Glomerular visceral epithelial cell (primary cell): ENCODE measurements at regions not wholly inside any gene's neighbourhood (a gene's known extent, or its start where the extent isn't known, plus 50 kb on each side); places are given as distances from the start of the nearest gene placed in this dataset.
"Not testable (repeated sequence)": the region's sequence is repeated elsewhere in the genome, so short reads cannot be mapped to it uniquely, and the experiment has no call there.

Experiments used
- DNase-seq: peaks from one replicate; pipeline ENCODE4 v3.0.0-alpha.2; 2016; ENCODE audit errors: extremely low spot score

DNA sequence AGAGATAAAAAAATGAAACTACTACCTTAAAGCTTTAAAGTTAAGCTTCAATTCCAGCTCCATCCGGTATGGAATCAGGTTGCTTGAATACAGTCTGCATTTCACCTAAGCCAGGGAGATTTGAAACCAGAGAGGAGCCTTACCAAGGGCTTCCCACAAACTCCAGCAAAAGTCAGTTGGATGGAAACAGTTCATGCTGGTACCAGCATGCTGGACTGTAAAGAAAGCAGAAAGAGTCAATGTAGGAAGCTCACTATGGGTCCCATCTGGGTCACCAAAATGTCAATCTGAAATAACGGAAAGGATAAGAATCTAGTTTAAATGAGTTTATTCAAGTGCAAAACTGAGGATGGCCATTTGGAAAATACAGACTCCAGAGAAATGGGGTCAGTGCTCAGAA is 65.3 kb downstream of the CDO1 start:
- no peak for DNase-seq

DNA sequence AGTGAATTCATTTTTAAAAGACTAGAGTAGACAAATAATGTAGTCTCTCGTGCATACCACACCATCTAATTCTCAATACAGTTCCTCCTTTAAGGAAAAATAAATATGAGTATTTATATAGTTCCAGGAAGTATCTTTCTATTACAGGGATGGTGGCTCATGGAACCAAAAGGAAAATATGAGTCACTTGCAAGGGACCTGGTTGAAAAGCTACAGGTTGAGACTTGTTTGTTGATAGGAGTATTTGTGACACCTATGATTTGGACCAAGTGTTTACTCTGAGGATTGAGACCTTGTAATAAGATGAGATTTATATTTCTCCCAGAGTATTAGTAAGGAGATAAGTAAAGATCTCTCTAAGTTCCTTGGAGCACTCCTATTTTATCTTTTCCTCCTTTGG is 67.4 kb downstream of the CDO1 start:
- DNase-seq, result no peak

DNA sequence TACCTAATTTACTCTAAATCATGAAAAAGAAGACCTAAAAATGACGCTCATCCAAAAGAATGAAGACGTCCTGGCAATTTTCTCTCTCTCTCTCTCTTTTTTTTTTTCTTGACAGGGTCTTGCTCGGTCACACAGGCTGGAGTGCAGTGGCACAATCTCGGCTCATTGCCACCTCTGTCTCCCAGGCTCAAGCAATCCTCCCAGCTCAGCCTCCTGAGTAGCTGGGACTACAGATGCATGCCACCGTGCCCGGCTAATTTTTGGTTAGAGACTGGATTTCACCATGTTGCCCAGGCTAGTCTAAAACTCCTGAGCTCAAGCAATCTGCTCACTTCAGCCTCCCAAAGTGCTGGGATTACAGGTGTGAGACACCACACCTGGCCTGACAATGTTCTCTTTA is 77.2 kb downstream of the CDO1 start:
- not testable (repeated sequence) for DNase-seq

DNA sequence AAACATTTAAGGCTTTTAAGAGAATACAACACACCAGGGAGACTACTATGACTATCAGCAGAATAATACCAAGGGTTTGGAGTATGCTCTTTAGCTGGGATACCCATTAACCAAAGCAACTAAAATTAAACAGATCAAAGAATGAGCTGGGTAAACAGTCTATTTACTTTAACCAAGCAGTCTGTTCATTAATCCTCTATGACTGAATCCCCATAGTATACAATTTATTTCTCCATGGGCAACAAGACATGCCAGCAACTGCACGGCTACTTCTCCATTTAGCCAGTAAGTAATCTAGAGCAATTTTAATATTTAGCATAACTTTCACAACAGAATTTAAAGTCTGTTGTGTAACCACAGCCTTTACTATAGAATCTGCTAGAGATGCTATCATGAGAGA is 77.6 kb downstream of the CDO1 start:
- DNase-seq, result no peak

DNA sequence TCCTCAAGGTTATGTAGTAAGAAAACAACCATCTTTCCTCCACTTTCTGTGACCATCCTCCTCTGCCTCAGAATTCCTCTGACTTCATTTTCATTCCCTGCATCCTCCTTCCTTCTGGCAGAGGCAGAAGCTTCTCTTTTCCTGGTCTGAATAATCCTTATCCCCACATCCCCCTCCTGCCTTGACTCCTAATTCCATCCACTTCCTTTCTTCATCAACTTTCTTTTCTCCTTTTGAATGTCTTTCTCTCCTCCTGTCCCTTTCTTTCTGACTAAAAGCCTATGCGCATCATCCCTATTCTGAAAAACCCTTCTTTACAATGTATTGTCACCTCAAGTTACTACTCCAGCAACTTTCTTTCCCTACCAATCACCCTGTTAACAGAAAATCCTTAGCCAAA is 79.0 kb downstream of the CDO1 start:
- no peak for DNase-seq

DNA sequence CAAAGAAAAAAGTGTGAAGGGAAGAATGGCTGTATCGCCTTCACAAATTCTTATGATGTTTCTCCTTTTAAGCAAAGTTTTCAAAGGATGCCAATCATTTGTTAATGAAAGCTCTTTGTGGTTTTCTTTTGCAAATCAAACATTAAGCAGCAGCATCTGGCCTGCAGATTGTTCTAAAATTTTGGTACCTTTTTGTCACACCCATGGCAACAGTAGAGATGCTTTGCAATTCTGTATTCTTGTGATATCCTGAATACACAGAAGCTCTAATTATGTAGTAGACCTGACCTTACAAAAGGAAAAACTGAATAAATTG is 79.8 kb downstream of the CDO1 start:
- no peak for DNase-seq

DNA sequence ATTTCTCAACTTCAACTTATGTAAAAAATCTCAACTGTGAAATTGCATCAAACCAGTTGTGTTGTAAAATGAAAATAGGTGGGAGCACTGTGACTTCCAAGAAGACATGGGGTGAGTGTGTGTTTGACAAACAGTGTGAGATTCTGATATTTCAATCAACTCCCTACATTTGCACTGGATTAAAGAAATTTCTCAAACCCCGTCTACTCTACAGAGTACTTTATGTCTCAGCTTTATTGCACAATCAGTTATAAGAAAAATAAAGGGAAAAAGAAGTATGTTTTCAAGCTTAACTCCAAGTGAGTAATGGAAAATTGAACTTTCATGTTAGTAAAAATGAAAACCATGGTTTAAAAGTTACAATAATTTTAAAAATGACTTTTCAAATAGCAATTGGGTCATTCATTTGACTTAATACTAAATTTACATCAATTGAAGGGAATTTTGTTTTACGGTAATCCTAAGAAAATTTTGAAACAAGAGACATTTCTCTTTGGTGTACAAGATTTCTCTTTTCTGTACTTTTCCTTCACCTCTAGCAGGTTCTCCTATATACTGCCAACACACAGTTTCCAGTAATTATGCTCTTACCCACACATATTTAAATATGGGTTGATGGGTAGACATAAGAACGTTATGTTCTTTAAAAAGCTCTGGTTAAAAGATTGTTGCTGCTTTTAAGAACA is 80.3 kb downstream of the CDO1 start:
- no peak for DNase-seq

DNA sequence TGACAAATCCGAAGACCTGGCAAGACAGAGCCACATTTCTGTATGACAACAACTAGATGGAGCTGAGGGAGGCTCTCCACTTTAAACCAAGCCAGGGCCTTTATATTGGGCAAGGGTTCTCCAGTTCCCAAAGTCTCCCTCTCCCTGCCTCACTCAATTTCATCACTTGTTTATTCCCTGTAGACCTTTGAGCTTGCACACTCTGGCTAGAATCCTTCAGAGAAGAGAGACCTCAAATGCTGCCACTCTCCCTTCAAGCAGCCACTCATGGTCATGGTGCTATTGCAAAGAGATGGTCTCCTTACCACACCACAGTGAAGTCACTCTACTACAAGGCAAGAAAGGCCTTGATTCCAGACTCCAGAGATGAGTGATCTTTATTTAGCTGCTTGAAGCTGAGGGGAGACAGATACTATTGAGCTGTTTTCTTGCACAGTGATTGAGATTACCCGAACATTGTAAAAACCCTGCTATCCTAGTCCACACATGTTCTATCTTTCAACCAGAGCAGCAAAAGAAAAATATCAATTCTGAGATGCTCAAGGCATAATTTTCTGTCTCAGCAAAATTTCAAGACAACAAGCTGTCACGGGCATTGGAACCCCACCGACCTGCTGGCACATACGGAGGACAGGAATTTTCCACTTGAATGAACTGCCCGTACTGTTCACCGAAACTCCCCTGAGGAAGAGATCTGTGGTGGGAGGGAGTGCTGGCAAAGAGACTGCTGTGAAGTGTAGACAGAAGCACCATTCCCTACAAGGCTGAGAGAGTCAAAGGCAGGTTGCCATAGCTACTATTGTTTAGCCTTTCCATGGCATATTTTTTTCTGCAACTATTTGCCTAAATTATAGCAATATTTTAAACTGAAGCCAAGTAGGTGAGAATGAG is 81.1 kb downstream of the CDO1 start:
- DNase-seq, result no peak

DNA sequence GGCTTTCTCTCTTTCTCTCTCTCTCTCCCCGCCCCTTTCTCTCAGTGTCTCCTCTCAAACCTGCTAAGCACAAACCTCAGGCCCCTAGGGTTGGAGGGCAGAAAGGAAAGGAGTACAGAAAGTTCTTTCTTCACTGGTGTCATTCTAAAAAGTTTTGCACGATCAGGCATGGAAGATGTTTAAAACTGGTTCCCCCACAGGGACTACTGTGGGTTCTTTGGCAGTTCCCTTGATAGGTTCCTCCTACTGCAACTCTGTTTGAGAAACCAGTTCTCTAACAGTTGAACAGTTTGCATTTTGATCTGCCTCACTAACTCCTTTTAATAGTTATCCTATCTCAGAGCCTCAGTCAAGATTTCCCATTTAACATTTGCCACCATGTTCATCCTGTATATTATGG is 82.9 kb downstream of the CDO1 start:
- DNase-seq, result no peak

DNA sequence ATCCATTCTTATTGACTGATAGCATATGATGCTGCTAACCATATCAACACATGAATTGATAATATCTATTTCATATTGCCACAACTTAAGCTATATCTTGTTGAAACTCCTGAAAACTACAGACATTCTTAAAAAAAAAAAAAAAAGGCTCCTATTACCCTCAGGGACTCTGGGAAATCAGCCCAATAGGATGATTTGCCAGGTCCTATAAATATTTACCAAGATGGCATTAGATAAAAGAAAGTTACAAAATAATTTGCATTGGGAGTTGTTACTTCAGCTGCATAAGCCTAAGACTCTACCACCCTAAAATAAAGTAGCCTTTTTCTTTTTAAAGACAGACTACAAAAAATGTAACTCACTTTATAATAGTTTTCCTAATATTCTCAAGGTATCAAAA is 84.4 kb downstream of the CDO1 start:
- no peak for DNase-seq

DNA sequence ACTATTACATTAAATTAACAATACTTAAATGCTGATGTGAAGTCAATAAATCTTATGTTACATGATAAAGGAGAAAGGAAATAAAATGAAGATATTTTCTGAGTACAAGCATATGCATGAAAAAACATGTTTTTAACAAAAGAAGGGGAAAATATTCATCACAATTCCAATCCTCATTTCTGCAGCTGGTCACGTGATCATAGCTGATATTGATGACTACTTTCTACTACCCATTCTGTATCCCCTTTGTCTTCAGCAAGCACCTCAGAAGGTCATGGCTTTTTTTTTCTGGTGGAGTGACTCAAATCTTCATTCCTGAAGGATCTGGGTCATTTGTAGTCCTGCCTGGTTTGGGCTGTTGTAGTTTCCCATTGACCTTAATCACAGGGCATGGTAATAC is 90.9 kb downstream of the CDO1 start:
- no peak for DNase-seq

DNA sequence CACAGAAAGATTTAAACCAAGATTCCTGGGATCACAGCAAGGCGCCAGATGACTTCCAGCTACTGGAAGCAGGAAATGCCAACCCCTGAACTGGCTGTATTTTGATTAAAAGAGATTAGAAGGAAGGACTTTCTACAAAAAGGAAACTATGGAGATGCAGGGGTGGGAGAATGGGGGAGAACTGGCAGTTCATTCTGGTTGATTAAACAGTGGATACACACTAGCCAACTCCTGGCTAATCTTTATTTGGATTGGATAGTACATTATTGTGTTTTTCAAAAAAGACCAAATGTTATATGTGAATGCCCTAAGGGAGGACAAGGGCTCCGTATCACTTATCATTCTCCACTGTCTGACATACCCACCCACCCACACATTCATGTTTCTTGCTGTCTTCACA is 93.2 kb downstream of the CDO1 start:
- no peak for DNase-seq

DNA sequence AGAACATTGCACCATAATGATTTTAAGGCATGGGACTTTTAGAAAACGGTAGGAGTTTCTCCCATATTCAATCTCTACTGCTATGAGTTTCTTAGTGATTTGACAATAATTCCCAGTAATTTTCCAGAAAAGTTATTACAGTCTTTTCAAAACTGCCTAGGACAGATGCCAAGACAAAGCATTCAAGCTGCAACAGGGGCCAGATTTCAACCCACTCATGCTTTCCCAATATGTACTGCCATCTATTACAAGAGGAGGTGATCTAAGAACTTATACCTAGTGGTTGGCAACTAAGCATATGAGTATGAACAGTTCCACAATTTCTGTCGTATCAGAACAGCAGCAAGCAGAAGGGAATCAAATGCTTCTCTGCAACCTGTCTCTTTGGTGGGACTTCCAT is 95.1 kb upstream of the TMED7 start:
- DNase-seq, result no peak

DNA sequence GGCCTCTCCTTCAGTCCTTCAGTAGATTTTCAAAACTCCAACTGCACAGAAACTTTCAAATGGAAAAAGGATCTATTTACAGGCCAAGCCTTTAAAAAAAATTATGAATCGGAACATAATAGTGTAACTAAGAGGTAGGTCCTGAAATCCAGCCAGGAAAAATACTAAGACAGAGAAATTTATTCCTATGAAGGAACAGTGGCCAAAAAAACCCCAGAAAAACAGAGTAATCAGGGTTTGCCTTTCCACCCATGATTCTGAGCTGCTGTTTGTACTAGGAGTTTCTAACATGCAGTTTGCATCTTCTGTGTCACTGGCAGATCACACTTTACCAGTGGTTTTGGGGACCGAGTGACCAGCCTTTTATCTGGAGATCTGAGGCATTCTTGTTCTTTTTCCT is 93.1 kb upstream of the TMED7 start:
- no peak for DNase-seq

DNA sequence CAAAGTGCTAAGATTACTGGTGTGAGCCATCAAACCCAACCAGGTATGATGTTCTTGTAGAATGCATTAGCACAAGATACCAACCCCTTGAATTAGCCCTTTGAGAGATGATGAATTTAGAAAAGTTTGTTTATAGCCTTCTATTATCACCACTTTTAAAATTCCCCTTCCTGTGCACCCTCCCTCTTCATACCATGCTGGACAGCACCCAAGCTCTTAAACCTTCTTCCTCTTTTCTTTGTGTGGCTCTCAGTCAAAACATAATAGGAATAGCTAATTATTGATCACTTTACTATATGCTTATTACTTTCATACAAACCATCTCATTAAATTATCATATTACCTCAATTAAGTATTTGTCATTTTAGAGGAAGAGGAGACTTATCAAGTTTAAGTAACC is 87.6 kb upstream of the TMED7 start:
- no peak for DNase-seq

DNA sequence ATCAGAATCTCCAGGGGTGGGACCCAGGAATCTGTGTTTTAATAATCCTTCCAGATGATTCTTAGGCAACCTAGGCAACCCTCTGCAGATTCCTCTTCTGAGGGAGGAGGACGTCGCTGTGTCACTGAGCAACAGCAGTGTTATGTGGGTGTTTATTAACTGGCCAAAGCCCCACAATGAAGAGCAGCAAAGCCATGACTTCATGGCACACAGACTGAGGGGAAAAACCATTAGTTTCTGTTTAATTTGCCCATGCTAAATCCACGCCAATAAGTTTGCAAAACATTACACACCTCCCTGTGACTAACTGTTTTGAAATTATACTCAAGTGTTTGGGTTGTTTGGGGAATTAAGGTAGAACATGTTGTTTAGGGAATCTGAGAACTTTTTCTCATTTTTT is 83.7 kb upstream of the TMED7 start:
- no peak for DNase-seq

DNA sequence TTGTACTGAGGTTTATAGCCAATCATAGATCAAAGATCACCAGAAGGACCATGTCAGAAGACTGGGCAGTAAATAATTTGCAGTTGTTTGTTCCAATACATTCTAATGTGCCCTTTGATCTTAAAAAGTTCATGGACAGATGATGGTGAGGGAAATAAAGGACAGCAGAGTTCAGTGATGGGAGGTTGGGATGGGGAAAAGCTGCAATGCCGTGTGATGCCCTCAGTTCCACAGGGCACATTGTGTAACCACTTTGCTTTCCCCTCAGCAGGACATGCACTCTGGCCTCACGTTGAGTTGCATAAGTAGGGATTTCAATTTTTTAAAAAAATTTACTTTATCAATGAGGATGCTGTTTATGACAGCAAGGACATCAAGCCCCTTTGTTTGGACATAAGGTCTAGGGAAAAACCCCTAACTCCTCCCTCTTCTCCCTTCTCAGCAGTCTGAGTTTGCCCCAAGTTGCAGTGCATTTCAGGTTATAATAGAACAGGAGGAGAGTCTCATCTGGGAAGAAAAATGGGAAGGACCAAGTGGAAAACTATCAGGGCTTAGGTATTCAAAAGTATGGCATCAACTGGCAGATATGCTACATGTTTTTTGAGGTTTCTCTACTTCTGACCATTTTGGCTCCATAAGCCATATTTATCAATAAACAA is 83.1 kb upstream of the TMED7 start:
- no peak for DNase-seq

DNA sequence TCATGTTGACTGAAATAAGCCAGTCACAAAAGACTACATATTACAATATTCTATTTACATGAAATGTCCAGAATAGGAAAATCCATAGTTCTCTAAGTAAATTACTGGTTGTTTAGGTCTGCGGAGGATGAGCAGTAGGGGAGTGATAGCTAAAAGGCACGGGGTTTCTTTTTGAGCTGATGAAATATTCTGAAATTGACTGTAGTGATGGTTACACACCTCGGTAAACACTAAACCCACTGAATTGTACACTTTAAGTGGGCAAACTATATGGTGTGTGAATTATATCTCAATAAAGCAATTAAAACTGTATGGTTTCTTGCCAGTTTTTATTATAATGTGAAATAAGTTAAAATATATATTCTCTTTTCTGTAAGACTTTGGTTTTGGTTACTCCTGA is 77.7 kb upstream of the TMED7 start:
- DNase-seq, result no peak

DNA sequence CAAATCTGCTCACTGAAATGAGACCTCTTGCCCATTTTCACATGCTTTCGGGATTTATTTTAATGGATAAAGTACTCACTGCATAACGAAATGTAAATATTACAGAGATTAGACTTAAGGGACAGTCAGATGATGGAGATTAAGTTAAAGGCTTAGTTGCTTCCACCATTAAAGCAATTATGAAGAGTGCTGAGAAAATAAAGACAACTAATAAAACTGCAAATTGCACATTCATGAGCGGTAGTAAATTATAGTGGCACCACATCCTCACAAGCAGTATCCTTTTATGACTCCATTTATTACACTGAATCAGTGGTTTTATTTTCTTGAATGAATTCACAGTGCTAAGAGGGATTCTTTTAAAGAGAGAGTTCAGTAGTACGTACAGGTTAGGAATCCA is 76.2 kb upstream of the TMED7 start:
- DNase-seq, result no peak

DNA sequence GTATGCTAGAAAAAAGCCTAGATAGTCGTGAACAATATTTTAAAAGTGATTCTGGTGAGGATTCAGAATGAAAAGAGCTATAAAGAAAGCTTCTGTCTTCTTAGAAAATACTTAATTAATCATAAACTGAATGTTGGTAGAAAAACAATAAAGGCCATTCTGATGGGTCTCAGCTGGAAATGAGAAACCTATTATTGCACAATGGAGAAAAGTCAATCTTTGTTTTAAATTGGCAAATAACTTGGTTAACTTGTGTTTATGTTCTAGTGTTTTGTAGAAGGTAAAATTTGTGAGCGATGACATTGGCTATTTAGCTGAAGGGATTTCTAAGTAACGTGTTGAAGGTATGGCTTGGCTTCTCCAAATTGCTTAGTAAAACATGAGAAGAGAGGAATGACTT is 74.1 kb upstream of the TMED7 start:
- DNase-seq, result no peak

DNA sequence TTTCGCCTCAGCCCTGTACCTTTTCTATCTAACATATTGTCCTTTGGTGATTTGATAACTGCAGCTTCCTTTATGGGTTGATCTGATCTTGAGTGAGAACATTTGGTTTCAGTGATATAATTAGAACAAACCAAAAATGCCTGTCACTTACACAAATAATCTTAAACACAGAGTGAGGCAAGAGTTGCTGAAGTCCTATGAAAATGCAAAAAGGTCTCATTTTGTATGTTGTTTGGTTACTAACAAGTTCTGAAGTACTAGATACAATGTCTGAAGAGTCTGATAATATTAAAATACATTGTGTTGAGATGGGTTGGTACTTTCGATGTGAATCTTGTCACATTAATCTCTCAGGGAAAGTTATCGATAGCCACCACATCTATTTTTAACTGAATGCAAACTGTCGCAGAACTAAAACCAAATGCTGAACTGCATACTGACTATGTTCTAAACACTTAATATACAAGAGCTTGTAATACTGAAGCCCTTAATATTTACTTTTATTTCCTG is 70.4 kb upstream of the TMED7 start:
- no peak for DNase-seq

DNA sequence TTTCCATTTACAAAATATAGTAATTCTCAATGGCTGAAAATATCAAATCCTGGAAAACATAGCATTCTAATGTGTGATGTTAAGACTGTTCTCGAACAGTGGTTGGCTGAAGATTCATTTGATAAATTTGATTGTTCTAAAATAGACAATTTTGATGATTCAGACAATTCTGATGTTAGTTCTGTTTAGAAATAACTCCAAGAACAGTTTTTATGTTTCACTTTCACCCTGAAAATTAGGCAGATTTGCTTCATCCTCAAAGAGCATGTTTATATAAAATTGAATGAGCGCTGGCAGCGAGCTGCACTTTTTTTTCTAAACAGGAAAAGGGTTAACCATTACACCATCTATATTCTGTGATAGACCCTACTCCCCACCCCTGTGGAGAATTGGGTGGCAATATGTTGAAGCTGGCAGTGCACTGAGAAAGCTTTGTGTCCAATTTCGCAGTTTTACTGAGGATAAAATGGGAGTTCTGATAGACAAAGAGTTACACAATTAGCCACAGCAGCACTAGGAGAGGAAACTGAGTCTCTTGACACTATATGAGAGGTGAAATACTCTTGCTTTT is 69.6 kb upstream of the TMED7 start:
- DNase-seq, result no peak

DNA sequence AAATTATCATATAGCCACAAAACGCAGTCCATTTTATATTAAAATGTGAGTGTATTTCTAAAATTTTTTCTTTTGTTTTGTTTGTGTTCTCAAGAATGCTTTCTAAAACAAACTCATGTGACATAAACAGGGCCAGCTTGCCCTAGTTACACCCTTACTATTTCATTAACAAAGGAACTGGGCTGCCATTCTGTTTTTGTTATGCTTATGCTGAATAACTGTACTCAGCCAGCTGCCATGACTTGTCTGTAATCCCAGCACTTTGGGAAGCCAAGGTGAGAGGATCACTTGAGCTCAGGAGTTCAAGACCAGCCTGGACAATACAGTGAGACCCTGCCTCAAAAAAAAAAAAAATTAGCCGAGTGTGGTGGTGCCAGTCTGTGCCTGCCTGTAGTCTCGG is 66.0 kb upstream of the TMED7 start:
- not testable (repeated sequence) for DNase-seq
